SK-N-SH treated with all-trans-retinoic acid at 6 μM for 48 hours (cell line): ENCODE measurements at regions not wholly inside any gene's neighbourhood (a gene's known extent, or its start where the extent isn't known, plus 50 kb on each side); places are given as distances from the start of the nearest gene placed in this dataset.

Source experiments
- ARNTL ChIP-seq: fragments of 450-650 bp; formaldehyde crosslinking; IDR thresholded peaks from 2 replicates; pipeline ENCODE4 v1.5.0; 2020; ENCODE audit warnings: low read depth, mild to moderate bottlenecking, moderate library complexity, borderline replicate concordance
- CREB5 ChIP-seq: fragments of 250-450 bp; sonication (Bioruptor Pico); IDR thresholded peaks from 2 replicates; pipeline ENCODE4 v1.5.1; 2020; ENCODE audit warnings: low read depth, mild to moderate bottlenecking, moderate library complexity
- CSRNP3 ChIP-seq: fragments of 250-450 bp; sonication (Bioruptor Pico); IDR thresholded peaks from 2 replicates; pipeline ENCODE4 v1.5.1; 2021; ENCODE audit warnings: mild to moderate bottlenecking, moderate library complexity
- RARB ChIP-seq: fragments of 250-450 bp; sonication (Bioruptor Pico); IDR thresholded peaks from 2 replicates; pipeline ENCODE4 v1.8.0; 2021; ENCODE audit warnings: mild to moderate bottlenecking, moderate library complexity
- TCF4 ChIP-seq: fragments of 250-450 bp; sonication (Bioruptor Pico); IDR thresholded peaks from 2 replicates; pipeline ENCODE4 v1.8.0; 2021; ENCODE audit warnings: mild to moderate bottlenecking, moderate library complexity, borderline replicate concordance
- ZNF8 ChIP-seq: fragments of 450-650 bp; formaldehyde crosslinking; IDR thresholded peaks from 2 replicates; pipeline ENCODE4 v1.5.0; 2020; ENCODE audit warnings: mild to moderate bottlenecking, moderate library complexity

- no peak for TF ChIP-seq ARNTL
- TF ChIP-seq RARB (CRISPR knock-in tag): no peak
- no peak for TF ChIP-seq TCF4
- TF ChIP-seq CSRNP3 (CRISPR knock-in tag): no peak
- no peak for TF ChIP-seq CREB5 (CRISPR knock-in tag)
- no peak for TF ChIP-seq ZNF8 (CRISPR knock-in tag)
These were observed 63.1 kb upstream of the NDN start for GRCh38 chr15:23750179-23750578.
